GM21717 (cell line): ENCODE measurements at regions not wholly inside any gene's neighbourhood (a gene's known extent, or its start where the extent isn't known, plus 50 kb on each side); places are given as distances from the start of the nearest gene placed in this dataset.

Experiments used
- ATAC-seq: cut with Tn5 transposase; IDR thresholded peaks from one replicate; pipeline ENCODE4 v1.9.1; 2021; ENCODE audit warnings: mild to moderate bottlenecking, moderate library complexity; ENCODE audit not compliant: unreplicated experiment

GRCh38 chr10:64458306-64458705 is 937.1 kb downstream of the REEP3 start:
- ATAC-seq = no peak

DNA sequence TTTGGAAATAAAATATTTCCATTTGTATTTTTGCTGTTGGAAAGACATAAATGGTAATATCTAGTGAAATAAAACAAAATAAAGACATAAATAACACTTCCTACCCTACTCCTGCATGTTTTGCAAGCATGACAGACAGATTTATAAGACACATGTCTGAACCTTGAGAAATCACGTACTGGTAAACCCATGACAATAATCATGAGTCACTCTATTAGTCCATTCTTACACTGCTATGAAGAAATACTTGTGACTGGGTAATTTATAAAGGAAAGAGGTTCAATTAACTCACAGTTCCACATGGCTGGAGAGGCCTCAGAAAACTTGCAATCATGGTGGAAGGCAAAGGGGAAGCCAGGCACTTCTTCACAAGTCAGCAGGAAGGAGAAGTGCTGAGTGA is 942.2 kb downstream of the REEP3 start:
- no peak for ATAC-seq

DNA sequence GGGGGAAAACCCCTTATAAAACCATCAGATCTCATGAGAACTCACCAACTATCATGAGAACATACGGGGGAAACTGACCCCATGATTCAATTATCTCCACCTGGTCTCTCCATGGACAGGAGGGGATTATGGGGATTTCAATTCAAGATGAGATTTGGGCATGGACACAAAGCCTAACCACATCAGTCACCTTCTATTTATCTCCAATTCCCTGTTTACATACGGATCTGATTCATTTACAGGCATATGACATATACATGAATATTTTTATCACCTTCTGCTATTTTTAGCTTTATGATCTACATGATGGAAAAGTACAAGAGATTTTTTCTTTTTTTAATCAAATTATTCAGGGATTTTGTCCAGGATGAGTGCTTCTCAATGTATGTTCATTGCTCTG is 944.5 kb downstream of the REEP3 start:
- no peak for ATAC-seq

DNA sequence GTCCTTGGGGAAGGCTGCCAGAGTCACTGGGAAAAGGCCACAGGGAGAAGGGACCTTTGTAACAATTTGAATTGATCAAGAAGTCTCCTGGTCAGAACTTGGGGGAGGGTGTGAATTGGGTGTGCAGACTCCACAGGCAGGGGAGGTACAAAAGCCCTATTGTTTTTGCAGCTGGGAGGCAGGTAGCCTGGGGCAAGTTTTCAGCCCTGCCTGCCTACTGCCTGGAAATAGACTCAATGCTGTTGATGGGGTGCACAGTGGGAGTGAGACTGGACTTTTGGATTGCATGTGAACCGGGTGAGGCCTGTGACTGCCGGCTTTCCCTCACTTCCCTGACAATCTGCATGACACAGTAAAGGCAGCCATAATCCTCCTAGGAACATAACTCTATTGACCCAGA is 947.0 kb downstream of the REEP3 start:
- ATAC-seq = no peak

DNA sequence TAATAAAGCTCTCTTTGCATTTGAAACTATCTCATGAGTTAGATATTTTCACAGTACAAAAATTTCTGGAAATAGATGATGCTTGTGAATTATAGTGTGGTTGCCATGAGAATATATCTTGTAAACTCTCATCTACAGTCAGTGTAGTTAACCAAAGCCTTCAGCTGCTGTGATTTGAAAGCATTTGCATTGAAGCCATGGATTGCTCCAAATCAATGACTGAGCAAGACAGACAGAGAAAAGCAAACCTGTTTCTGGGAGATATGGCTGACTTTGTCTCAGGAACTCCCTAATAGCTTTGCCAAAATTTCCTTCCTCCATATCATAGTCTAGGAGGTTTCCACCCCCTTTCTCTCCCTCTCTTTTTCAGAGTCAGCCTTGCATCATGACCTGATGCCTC is 955.3 kb downstream of the REEP3 start:
- no peak for ATAC-seq

GRCh38 chr10:64477791-64478190 is 956.6 kb downstream of the REEP3 start:
- ATAC-seq = no peak

DNA sequence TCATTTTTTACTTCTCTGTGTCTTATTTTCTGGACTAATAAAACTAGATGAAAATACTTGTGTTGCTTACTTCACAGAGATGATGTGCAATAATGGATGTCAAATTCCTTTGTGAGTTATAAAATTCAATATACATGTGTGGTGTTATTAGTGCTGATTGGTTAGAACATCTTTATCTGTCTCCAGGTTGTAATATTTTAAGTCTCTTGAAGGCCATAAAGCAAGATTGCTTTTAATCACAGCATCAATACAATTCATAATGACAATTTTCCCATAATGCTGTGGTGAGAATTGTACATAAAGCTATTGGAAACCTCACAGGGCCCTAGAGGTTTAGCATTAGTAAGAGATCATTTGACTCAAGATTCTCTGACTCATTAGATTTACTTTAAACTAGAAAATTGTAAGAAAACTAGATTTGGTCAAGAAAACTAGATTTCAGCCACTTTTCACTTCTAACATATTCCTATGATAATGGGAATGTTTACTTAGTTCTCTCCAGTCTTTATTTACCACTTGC is 963.7 kb downstream of the REEP3 start:
- no peak for ATAC-seq

GRCh38 chr10:64486149-64486548 is 964.9 kb downstream of the REEP3 start:
- ATAC-seq = no peak

GRCh38 chr10:64486901-64487300 is 965.7 kb downstream of the REEP3 start:
- no peak for ATAC-seq

GRCh38 chr10:64494901-64495300 is 973.7 kb downstream of the REEP3 start:
- ATAC-seq = no peak

- ATAC-seq = no peak
Observed at GRCh38 chr10:64497306-64497705, 976.1 kb downstream of the REEP3 start.

DNA sequence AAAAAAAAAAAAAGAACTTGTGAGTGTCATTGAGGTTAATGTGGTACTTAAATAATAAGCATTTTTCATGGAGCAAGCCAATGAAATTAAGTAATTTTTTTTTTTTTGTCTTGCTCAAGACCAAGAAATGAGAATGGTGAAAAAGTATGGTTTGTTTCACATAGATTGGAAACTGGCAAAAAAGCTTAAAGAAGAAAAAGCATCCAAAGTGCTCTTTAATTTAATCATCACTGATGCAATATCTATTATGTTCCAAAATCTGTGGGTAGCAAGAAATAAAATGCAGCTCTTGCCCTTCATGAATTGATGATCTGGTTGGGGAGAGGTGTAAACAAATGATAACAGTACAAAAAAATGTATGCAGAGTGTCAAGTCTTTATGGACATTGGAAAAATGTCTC is 980.6 kb downstream of the REEP3 start:
- no peak for ATAC-seq

DNA sequence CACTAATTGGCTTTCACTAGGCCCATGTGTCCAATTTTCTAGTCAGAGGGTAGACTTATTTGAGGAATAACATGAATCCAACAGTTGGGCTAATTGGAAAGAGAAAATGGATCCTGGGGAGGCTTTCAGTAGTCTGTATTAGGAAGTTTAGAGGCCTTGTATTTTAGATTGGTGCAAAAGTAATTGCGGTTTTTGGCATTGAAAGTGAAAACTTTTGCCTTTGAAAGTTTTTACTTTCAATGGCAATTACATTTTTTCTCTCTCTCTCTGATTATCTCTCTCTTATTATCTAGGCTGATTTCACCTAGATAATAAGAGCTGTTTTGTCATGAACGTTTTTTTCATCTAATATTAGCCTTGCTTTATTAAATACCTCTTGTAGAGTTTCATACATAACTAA is 981.7 kb downstream of the REEP3 start:
- no peak for ATAC-seq

DNA sequence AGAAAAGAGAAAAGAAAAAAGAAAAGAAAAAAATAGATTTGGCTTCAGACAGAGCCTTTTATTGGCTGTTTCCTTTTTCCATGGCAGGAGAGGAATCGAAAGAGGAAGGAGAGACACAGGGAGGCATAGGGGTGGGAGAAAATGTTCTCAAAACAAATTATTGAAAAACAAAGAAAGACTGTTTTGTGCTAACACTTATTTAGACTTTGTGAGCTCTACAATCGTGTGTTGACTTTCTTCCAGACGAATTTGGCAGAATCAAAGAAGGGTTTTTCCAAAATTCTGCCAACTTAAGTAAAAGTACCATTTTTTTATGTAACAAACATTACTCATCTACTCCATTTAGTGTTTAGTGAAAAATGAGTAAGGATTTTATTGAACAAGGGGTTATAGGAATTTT is 982.2 kb downstream of the REEP3 start:
- no peak for ATAC-seq

- ATAC-seq = no peak
Observed at GRCh38 chr10:64505501-64505900, 984.3 kb downstream of the REEP3 start.

DNA sequence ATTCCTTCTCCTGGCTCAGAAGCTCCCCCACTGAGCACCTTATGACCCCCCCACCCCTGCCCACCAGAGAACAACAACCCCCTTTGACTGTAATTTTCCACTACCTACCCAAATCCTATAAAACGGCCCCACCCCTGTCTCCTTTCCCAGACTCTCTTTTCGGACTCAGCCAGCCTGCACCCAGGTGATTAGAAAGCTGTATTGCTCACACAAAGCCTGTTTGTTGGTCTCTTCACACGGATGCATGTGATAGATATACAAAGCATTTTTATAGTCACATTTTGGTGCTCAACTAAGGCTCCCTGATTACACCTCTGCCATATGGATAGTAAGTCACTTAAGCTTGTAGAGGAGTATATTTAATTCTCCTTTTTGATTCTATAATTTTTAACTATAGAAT is 985.8 kb downstream of the REEP3 start:
- no peak for ATAC-seq

- no peak for ATAC-seq
Observed at GRCh38 chr10:64507651-64508028, 986.4 kb downstream of the REEP3 start.

- no peak for ATAC-seq
Observed at GRCh38 chr10:64508029-64508661, 986.9 kb downstream of the REEP3 start.

DNA sequence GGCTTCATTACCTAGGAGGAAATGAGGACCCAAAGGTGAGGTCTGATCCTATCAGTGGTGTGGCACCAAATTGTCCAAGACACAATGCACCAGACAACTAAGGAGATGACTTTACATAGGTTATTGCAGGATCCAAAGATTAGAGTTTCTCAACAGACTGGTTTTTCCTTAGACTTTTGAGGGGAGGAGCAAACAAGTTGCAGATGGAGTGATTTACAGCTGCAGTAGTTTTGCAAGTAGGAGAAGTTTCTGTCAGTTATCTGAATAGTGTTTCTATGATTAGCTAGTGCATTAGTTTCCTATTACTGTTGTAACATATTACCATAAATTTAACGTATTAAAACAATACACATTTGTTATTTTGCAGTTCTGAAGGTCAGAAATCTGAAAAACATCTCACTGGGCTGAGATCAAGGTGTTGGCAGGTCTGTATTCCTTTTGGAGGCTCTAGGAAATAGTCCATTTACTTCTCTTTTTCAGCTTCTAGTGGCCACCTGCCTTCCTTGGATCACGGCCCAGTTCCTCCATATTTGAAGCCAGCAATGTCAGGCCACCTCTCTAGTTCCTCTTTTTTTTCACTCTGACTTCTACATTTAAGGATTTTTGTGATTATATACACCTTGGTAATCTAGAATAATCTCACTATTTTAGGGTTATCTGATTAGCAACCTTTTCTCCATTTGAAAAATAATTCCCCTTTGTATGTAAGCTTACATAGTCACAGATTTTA is 994.9 kb downstream of the REEP3 start:
- no peak for ATAC-seq

DNA sequence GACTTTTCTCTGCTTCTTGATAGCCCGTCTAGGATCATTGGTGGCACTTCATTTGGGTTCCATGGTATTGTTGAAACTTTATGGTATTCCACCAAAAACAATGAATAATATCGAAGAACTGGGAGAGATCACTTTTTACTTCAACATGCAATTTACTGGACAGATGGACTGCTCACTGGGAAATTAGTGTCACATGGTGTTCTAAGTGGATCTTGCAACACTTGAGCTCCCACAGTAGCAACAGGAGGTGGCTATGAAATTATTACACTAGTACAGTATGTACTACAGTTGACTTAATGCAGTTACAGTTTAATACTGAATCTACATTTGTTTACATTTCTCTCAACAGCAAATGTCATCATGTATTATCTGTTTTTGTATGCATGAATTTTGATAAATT is 997.3 kb downstream of the REEP3 start:
- no peak for ATAC-seq

DNA sequence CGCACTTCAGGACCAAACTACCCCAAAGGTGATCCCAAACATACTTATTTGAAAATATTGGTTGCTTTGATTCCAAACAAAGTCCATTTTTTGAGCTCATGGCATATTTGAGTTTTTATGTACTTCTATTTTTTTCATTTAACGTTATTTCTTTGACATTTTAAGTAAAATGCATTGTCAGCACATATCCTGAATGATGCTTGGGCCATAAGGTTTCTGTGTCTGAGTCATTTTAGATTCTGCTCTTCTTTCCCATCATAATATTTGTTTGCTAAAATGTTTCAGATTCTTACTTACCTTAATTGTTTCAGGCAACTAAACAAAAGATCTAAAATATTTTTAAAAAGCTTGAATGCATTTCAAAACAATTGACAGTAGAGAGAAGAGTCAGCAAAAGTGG is 998.2 kb downstream of the REEP3 start:
- ATAC-seq = no peak

DNA sequence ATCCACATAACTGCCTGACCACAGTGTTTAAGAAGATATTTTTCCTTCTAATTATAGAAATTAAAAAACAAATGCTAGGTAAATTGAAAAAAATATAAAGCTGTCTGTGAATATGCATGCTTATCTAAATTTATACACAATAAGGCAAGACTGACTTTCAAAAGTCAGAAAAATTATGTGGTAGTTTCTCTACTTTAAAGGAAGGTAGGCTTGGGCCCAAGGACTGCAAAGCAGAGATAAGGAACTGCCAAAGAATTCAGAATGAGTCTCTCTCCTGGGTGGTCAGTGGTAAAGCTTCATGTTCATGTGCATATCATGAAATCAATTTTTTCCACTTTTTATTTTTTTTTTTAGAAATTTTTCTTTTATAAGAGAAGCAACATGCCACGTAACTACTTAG is 998.6 kb downstream of the REEP3 start:
- no peak for ATAC-seq
